ENCODE measurements at regions not wholly inside any gene's neighbourhood (a gene's known extent, or its start where the extent isn't known, plus 50 kb on each side); places are given as distances from the start of the nearest gene placed in this dataset.

- Mint-ChIP-seq H3K27me3 (ENCODE audit: low read depth) (no peaks in the 10 kb centered on the region), H3K36me3 (no peaks in the 10 kb centered on the region), H3K9me3 (peaks cover 26% of the 10 kb centered on the region), H3K27ac (no peak overlapping the region), H3K4me3 (no peak overlapping the region), H3K4me1 (no peaks in the 10 kb centered on the region)
- TF ChIP-seq CTCF (IDR thresholded peaks at IDR 0.05; ENCODE audit: unreplicated experiment): no peak
- DNase-seq (ENCODE audit: low spot score in 2 of 2, unreplicated experiment in 2 of 2): no peak
Observed at GRCh38 chr15:61447981-61448380, 218.9 kb upstream of the RORA start.

- Mint-ChIP-seq H3K4me1 (no peaks in the 10 kb centered on the region), H3K27me3 (ENCODE audit: low read depth) (no peaks in the 10 kb centered on the region), H3K27ac (no peak overlapping the region), H3K4me3 (no peak overlapping the region), H3K36me3 (no peaks in the 10 kb centered on the region), H3K9me3 (peaks cover 20% of the 10 kb centered on the region)
- no peak for TF ChIP-seq CTCF (IDR thresholded peaks at IDR 0.05; ENCODE audit: unreplicated experiment)
- DNase-seq (ENCODE audit: low spot score in 2 of 2, unreplicated experiment in 2 of 2): no peak
Observed at GRCh38 chr15:61444585-61444984, 215.5 kb upstream of the RORA start.

GRCh38 chr15:61442821-61443220 is 213.7 kb upstream of the RORA start:
- H3K9me3 Mint-ChIP-seq: peaks cover 20% of the 10 kb centered on the region
- DNase-seq (ENCODE audit: low spot score in 2 of 2, unreplicated experiment in 2 of 2): no peak
- H3K27ac Mint-ChIP-seq: no peak overlapping the region
- H3K4me3 Mint-ChIP-seq: no peak overlapping the region
- no peaks in the 10 kb centered on the region for H3K27me3 Mint-ChIP-seq (ENCODE audit: low read depth)
- H3K36me3 Mint-ChIP-seq: no peaks in the 10 kb centered on the region
- H3K4me1 Mint-ChIP-seq: no peaks in the 10 kb centered on the region
- no peak for TF ChIP-seq CTCF (IDR thresholded peaks at IDR 0.05; ENCODE audit: unreplicated experiment)

GRCh38 chr15:61441891-61442290 is 212.8 kb upstream of the RORA start:
- Mint-ChIP-seq H3K4me3 (no peak overlapping the region), H3K36me3 (no peaks in the 10 kb centered on the region), H3K27me3 (ENCODE audit: low read depth) (no peaks in the 10 kb centered on the region), H3K9me3 (peaks cover 20% of the 10 kb centered on the region), H3K27ac (no peak overlapping the region), H3K4me1 (no peaks in the 10 kb centered on the region)
- DNase-seq (ENCODE audit: low spot score in 2 of 2, unreplicated experiment in 2 of 2): no peak
- TF ChIP-seq CTCF (IDR thresholded peaks at IDR 0.05; ENCODE audit: unreplicated experiment): no peak

- peaks cover 6% of the 10 kb centered on the region for H3K27me3 Mint-ChIP-seq (ENCODE audit: low read depth)
- no peak overlapping the region for H3K27ac Mint-ChIP-seq
- peaks cover 5% of the 10 kb centered on the region for H3K4me1 Mint-ChIP-seq
- H3K9me3 Mint-ChIP-seq: peaks cover 3% of the 10 kb centered on the region
- DNase-seq (ENCODE audit: low spot score in 2 of 2, unreplicated experiment in 2 of 2): no peak
- no peaks in the 10 kb centered on the region for H3K36me3 Mint-ChIP-seq
- H3K4me3 Mint-ChIP-seq: no peak overlapping the region
- no peak for TF ChIP-seq CTCF (IDR thresholded peaks at IDR 0.05; ENCODE audit: unreplicated experiment)
Observed at GRCh38 chr15:61426466-61426865, 197.4 kb upstream of the RORA start.

GRCh38 chr15:61425934-61426333 is 196.8 kb upstream of the RORA start:
- H3K4me3 Mint-ChIP-seq: no peak overlapping the region
- DNase-seq (ENCODE audit: low spot score in 2 of 2, unreplicated experiment in 2 of 2): no peak
- no peaks in the 10 kb centered on the region for H3K36me3 Mint-ChIP-seq
- H3K27me3 Mint-ChIP-seq (ENCODE audit: low read depth): peaks cover 6% of the 10 kb centered on the region
- no peak overlapping the region for H3K27ac Mint-ChIP-seq
- TF ChIP-seq CTCF (IDR thresholded peaks at IDR 0.05; ENCODE audit: unreplicated experiment): no peak
- H3K4me1 Mint-ChIP-seq: peaks cover 5% of the 10 kb centered on the region
- peaks cover 3% of the 10 kb centered on the region for H3K9me3 Mint-ChIP-seq

Measured in mesothelial cell of epicardium (in vitro differentiated cells).